GM23248 (cell line): ENCODE measurements at regions not wholly inside any gene's neighbourhood (a gene's known extent, or its start where the extent isn't known, plus 50 kb on each side); places are given as distances from the start of the nearest gene placed in this dataset.

Source experiments
- EZH2 ChIP-seq: fragments of 200-600 bp; sonication (generic); IDR thresholded peaks from 2 replicates; pipeline ENCODE4 v1.6.1; 2018; ENCODE audit warnings: antibody characterized with exemption, mild to moderate bottlenecking; ENCODE audit not compliant: insufficient read depth, poor library complexity, severe bottlenecking
- EZH2phosphoT487 ChIP-seq: fragments of 200-600 bp; sonication (generic); IDR thresholded peaks from 2 replicates; pipeline ENCODE4 v1.6.1; 2018; ENCODE audit warnings: antibody characterized with exemption, moderate library complexity, mild to moderate bottlenecking, low read depth; ENCODE audit not compliant: insufficient read depth

GRCh38 chr1:235043234-235043633 lies 85.4 kb downstream of the TOMM20 start:
- TF ChIP-seq EZH2phosphoT487, result no peak
- TF ChIP-seq EZH2, result no peak
